Left kidney (tissue), 1 donor: ENCODE measurements at regions not wholly inside any gene's neighbourhood (a gene's known extent, or its start where the extent isn't known, plus 50 kb on each side); places are given as distances from the start of the nearest gene placed in this dataset.
"Not testable (repeated sequence)": the region's sequence is repeated elsewhere in the genome, so short reads cannot be mapped to it uniquely, and the experiment has no call there.

Experiments
- DNase-seq: peaks from one replicate; pipeline ENCODE4 v3.0.0-alpha.2; 2013

- no peak for DNase-seq
Observed at GRCh38 chr16:76612497-76612896, 335.3 kb downstream of the CNTNAP4 start.

DNA sequence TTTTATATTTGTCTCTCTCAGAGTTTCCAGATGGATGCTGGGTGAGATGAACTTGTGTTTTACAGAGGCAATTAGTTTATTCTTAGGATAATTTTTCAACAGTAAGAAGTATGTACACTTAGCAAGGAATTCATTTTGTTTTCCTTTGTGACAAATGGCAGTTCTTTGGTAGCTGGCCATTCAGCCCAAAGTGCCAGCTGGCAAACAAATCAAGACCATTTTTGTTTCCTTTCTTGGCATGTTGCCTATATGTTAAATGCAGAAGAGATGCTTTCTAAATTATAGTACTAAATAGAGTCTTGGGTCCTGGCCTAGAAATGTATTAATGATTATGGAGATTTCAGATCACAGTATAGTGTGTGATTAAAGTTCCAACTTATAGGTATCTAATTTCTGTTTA is 337.1 kb downstream of the CNTNAP4 start:
- DNase-seq = no peak

- DNase-seq = no peak
Observed at GRCh38 chr16:76622876-76623275, 345.7 kb downstream of the CNTNAP4 start.

GRCh38 chr16:76634847-76635697 is 357.9 kb downstream of the CNTNAP4 start:
- DNase-seq = no peak

GRCh38 chr16:76639685-76640289 is 362.6 kb downstream of the CNTNAP4 start:
- peak; percentile 6 for DNase-seq

DNA sequence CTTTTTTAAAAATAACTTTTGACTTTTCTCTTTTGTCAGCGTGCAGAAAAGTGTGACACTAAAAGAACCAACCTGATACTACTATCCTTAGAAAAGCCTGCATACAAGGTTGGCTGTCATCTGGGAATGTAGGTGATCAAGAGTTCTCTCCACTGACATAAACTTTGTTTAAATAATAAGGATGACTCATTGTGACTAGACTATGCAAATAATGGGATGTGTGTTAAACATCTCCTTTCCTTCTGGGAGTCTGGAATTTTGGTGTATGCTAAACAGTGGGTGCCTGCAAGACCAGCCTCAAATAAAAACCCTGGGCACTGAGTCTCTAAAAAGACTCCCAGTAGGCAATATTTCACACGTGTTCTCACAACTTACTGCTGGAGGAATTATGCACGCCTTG is 373.4 kb downstream of the CNTNAP4 start:
- no peak for DNase-seq

DNA sequence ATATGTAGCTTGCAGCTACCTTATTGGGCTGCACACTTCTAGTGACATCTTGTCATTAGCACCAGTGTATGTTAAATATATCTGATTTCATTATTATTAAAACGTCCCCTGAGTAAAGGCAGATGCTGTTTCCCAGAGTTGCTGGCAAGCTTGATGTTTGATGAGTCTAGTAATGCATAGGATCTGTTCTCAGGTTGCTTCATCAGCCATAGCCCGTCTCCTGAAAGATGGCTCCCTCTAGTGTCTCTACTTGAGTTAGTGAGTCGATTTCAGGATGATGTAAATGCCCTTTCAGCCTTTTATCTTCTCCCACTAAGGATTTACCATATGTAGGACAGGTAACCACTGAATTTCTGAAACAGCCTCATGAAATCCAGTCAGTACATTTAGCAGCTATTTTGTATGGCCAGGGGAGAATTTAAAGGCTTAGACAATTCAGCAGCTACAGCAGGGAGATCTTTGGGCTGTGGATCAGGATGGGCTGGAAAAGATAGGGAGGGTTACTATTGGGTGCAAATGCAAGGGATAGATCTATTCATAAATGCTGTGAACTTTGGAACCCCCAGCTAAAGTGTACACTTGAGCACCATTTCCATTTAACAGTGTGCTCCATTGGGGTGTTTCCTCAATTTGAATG is 376.3 kb downstream of the CNTNAP4 start:
- DNase-seq = peak; percentile 54

- DNase-seq = no peak
Observed at GRCh38 chr16:76654088-76654820, 377.1 kb downstream of the CNTNAP4 start.

DNA sequence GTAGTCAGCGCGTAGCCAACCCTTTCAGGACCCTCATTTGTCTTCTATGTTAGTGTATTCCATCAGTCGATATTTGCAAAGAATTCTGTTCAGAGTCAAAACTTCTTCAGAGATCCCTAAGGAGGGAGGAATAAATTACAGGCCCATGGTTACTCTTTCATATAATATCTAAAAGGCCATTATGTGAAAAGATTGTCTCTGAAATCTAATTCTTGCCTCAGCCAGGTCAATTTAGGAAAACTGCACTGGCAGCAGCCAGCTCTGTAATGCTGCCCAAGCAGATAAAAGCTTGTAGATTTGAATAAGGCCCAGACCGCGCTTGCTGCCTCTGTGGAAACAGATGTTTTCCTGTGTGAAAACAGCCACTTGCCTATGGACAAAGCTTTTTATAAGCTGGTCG is 379.8 kb downstream of the CNTNAP4 start:
- no peak for DNase-seq

DNA sequence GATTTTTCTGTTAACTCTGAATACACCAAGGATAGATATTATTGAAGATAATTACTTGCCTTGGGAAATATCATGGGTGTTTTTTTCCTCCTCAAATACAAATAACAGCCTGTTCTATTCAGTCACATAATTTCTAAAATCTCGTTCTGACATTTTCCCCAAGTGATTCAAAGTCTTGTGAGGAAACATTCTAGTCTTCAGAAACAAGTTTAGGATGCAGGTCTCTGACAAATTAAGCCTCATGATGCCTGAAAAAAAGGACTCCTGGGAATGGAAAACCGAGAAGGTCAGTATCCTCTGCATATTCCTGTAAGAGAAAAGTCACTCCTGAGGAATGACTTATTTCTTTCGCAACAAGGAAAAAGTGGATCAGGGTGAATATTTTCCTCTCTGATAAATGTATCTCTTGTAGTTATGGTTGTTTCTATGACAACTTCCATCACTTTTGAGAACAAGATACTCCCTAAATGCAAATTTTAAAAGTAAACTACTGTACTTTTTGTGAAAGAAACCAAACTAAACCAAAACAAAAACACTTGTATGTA is 384.6 kb downstream of the CNTNAP4 start:
- no peak for DNase-seq

- DNase-seq = no peak
Observed at GRCh38 chr16:76665571-76666275, 388.5 kb downstream of the CNTNAP4 start.

DNA sequence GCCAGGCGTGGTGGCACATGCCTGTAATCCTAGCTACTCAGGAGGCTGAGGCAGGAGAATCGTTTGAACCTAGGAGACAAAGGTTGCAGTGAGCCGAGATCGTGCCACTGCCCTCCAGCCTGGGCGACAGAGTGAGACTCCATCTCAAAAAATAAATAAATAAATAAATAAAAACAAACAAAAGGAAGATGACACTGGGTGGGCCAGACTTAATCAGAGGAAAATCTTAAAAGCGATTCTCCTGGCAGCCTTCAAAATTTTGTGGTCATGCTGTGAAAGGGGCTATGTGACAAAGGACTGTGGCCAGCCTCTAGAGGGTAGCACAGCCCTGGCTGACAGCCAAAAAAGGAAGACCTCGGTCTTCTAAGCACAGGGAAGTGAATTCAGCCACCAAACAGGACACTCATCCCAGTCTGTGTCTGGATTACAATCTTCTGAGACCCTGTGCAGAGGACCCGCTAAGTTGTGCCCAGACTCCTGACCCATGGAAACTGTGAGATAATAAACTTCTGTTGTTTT is 391.1 kb downstream of the CNTNAP4 start:
- DNase-seq = no peak

DNA sequence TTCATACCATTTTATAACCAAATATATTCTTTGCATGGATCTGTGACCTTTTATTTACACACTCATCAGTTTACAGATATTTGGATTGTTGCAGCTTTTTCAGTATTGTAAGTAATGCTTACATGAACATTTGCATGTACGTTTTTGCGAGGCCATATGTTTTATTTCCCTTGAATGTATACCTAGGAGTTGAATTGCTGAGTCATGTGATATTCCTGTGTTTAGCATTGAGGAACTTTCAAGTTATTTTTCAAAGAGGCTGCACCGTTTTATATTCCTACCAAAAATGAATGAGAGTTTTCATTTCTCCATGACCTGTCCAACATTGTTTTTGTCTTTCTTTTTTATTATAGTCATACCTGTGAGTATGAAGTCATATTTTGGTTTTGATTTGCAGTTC is 392.1 kb downstream of the CNTNAP4 start:
- DNase-seq = no peak

DNA sequence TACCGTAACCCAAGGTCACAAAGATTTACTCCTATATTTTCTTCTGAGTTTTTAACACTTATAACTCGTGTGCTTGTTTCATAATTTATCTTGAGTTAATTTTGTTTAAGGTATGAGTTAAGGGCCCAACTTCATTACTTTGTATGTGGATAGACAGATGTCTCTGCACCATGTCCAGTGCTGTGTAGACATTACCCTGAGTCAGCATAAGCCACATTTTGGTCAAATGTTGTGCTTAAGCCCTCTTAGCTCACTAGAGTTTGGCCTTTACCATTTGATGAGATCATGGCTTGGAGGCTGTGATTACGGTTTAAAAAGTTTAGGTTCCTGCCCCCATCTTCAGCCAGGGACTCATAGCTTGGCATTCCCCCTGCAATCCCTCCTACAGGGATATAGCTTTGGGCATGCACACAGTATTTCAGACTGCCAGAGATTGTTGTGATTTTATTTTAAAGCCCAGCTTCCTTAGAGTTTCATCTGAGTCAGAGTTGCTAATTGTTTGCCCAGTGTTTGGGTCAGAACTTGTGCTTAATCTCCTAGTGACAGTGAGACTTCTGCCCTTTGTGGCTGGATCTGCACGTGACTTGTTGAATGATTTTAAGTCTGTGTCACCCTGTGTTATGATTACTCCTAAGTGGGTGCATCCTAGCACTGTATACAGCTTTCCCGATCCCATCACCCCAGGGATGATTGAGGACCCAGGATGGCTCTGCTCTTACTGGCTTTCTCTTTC is 393.1 kb downstream of the CNTNAP4 start:
- DNase-seq = no peak

DNA sequence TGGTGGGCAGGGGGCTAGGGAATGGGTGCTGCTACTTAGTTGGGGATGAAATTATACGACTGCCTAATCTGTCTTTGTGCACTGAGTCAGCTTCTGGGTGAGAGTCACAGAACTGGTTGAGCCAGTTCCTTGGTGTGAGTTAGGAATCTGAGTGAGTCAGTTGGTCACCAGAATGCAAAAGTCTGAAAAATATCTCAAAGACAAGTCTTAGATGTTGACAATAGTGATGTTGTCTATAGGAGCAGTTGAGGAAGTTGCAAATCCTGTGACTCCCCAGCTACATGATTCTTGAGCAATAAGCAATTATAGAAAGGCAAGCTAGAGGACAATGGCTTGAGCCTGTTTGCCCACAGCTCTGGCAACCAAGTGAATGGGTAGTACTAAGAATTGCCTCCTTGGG is 399.2 kb downstream of the CNTNAP4 start:
- no peak for DNase-seq

DNA sequence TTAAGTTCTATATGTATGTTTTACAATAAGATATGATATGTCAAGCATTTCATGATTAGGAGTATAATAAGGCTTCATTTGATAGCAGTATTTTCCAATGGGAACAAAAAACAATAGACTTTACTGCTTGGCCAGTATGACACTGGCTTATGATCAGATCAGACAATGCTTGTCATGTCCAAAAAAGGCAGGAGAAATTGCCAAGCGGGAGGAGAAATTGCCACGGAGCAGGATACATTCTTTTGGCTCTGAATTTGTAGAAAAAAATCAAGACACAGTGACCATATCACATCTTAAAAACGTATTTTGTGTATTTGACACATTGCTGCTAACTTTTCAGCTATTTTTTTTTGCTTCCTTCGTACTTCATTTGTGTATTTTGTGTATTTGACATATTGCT is 404.1 kb downstream of the CNTNAP4 start:
- DNase-seq = no peak

DNA sequence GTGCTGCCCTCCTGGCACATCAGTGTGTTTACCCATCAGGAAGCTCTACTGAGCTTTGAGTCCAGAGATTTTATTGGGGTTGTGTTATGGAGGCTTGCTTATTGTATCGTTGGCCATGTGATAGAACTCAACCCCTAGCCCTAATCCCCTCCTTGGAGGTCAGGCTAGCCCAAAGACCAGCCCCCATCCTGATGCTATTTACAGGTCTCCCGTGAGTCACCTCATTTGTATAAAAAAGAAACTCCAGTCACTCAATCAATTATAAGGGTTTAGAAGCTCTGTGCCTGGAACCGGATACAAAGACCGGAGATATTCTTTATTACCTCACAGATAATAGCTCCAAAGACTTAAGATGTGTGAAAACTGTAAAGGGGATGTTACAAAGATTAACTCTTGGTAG is 405.9 kb downstream of the CNTNAP4 start:
- DNase-seq = no peak

- no peak for DNase-seq
Observed at GRCh38 chr16:76696876-76697275, 419.7 kb downstream of the CNTNAP4 start.

GRCh38 chr16:76705892-76706291 is 428.7 kb downstream of the CNTNAP4 start:
- DNase-seq = no peak

DNA sequence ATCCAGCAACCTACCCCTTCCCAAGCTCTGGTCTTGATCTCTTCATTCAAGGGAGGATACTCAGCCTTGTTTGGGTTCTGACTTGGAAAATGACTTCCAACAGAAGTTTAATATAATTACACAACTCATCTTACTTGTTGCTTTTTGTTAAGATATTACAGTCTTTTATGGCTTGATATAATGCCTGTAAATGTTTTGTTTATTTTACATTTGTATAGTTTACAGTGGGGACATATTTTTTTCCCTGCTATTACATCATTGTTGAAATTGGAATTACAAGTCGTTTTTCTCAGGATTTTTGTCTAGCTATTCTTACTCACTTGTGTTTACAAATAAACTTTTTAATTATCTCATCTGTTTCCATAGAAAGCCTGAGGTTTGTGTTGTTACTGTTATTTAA is 436.0 kb downstream of the CNTNAP4 start:
- no peak for DNase-seq

- DNase-seq = not testable (repeated sequence)
Observed at GRCh38 chr16:76716251-76716650, 439.1 kb downstream of the CNTNAP4 start.
